Mesenchymal stem cell (in vitro differentiated cells and primary cell): ENCODE measurements at regions not wholly inside any gene's neighbourhood (a gene's known extent, or its start where the extent isn't known, plus 50 kb on each side); places are given as distances from the start of the nearest gene placed in this dataset.

Experiments
- DNase-seq: peaks from one replicate; pipeline ENCODE4 v3.0.0-alpha.2; 2013
- H2AFZ ChIP-seq: one replicate; pipeline ENCODE4 v1.6.1; 2013; ENCODE audit warnings: low read depth, mild to moderate bottlenecking, control low read depth, inconsistent platforms, low read length, moderate library complexity
- H2AK5ac ChIP-seq: 2 replicates; pipeline ENCODE4 v1.6.1; 2013; ENCODE audit warnings: low read length, moderate library complexity, mild to moderate bottlenecking, inconsistent platforms; ENCODE audit not compliant: severe bottlenecking
- H2BK120ac ChIP-seq: one replicate; pipeline ENCODE4 v1.6.1; 2013; ENCODE audit warnings: low read depth, mild to moderate bottlenecking, inconsistent platforms, low read length, moderate library complexity
- H2BK12ac ChIP-seq, 2 experiments: one replicate each; pipeline ENCODE4 v1.6.1; 2013; ENCODE audit warnings: inconsistent platforms in 2 of 2, low read length in 2 of 2, mild to moderate bottlenecking in 2 of 2, moderate library complexity in 2 of 2, control low read depth in 1 of 2
- H2BK15ac ChIP-seq: one replicate; pipeline ENCODE4 v1.6.1; 2013; ENCODE audit warnings: mild to moderate bottlenecking, low read depth, inconsistent platforms; ENCODE audit not compliant: poor library complexity, severe bottlenecking
- H2BK5ac ChIP-seq: 2 replicates; pipeline ENCODE4 v1.6.1; 2013; ENCODE audit warnings: low read depth, mild to moderate bottlenecking, low read length, control low read depth, inconsistent platforms; ENCODE audit not compliant: poor library complexity, severe bottlenecking
- H3K14ac ChIP-seq, 2 experiments: one replicate each; pipeline ENCODE4 v1.6.1; 2013; ENCODE audit warnings: inconsistent platforms in 2 of 2, low read length in 2 of 2, control low read depth in 1 of 2, mild to moderate bottlenecking in 1 of 2, moderate library complexity in 1 of 2
- H3K18ac ChIP-seq, 2 experiments: one replicate each; pipeline ENCODE4 v1.6.1; 2013; ENCODE audit warnings: inconsistent platforms in 2 of 2, low read length in 2 of 2, control low read depth in 1 of 2, low read depth in 1 of 2, mild to moderate bottlenecking in 1 of 2
- H3K23ac ChIP-seq, 2 experiments: one replicate each; pipeline ENCODE4 v1.6.1; 2013; ENCODE audit warnings: inconsistent platforms in 2 of 2, low read length in 2 of 2, mild to moderate bottlenecking in 2 of 2, moderate library complexity in 2 of 2, control low read depth in 1 of 2
- H3K27ac ChIP-seq: 2 replicates; pipeline ENCODE4 v1.5.1; 2013; ENCODE audit warnings: mild to moderate bottlenecking, moderate library complexity, low read length, control low read depth, inconsistent platforms; ENCODE audit not compliant: poor library complexity, severe bottlenecking
- H3K27me3 ChIP-seq, 2 experiments: 2 replicates each; pipeline versions ENCODE4 v1.6.1 to v1.7.0; 2013; ENCODE audit warnings: low read length in 2 of 2, mild to moderate bottlenecking in 2 of 2, moderate library complexity in 2 of 2, control low read depth in 1 of 2, inconsistent platforms in 1 of 2; ENCODE audit not compliant: control insufficient read depth in 1 of 2, insufficient read depth in 1 of 2
- H3K36me3 ChIP-seq, 2 experiments: 2 replicates each; pipeline versions ENCODE4 v1.6.1 to v1.7.0; 2013; ENCODE audit warnings: low read length in 2 of 2, control low read depth in 1 of 2, inconsistent platforms in 1 of 2, low read depth in 1 of 2, mild to moderate bottlenecking in 1 of 2; ENCODE audit not compliant: insufficient read depth in 2 of 2, control insufficient read depth in 1 of 2
- H3K4ac ChIP-seq, 2 experiments: one replicate each; pipeline ENCODE4 v1.6.1; 2013; ENCODE audit warnings: inconsistent platforms in 2 of 2, low read length in 2 of 2, mild to moderate bottlenecking in 2 of 2, moderate library complexity in 2 of 2, control low read depth in 1 of 2, low read depth in 1 of 2
- H3K4me1 ChIP-seq: 2 replicates; pipeline ENCODE4 v1.6.1; 2013; ENCODE audit warnings: low read depth, low read length, control low read depth; ENCODE audit not compliant: control insufficient read depth, insufficient read depth
- H3K4me2 ChIP-seq: 2 replicates; pipeline ENCODE4 v1.6.1; 2013; ENCODE audit warnings: low read length, mild to moderate bottlenecking, inconsistent platforms; ENCODE audit not compliant: poor library complexity, severe bottlenecking
- H3K4me3 ChIP-seq, 2 experiments: 2 replicates each; pipeline versions ENCODE4 v1.5.1 to v1.7.0; 2013; ENCODE audit warnings: low read length in 2 of 2, mild to moderate bottlenecking in 2 of 2, control low read depth in 1 of 2, low read depth in 1 of 2; ENCODE audit not compliant: insufficient read depth in 1 of 2
- H3K79me1 ChIP-seq: replicated peaks from 2 replicates; pipeline ENCODE4 v1.6.1; 2013; ENCODE audit warnings: mild to moderate bottlenecking, control low read depth, low read length, inconsistent platforms; ENCODE audit not compliant: poor library complexity, severe bottlenecking
- H3K9ac ChIP-seq: 2 replicates; pipeline ENCODE4 v1.7.0; 2013; ENCODE audit warnings: mild to moderate bottlenecking, low read length, moderate library complexity
- H3K9me3 ChIP-seq: 2 replicates; pipeline ENCODE4 v1.7.0; 2013; ENCODE audit warnings: mild to moderate bottlenecking, low read length; ENCODE audit not compliant: control insufficient read depth
- H4K8ac ChIP-seq: one replicate; pipeline ENCODE4 v1.6.1; 2013; ENCODE audit warnings: inconsistent platforms, mild to moderate bottlenecking, low read length, moderate library complexity
- H4K91ac ChIP-seq: one replicate; pipeline ENCODE4 v1.6.1; 2013; ENCODE audit warnings: mild to moderate bottlenecking, low read length, inconsistent platforms
- WGBS: methylation state at CpG from one replicate; pipeline ENCODE4 v1.1.7; 2013; ENCODE audit warnings: mixed read lengths; 5-methylcytosine and 5-hydroxymethylcytosine counted together

- Histone ChIP-seq H3K4ac (no peak overlapping the region), H3K9ac (no peak overlapping the region), H2BK5ac (no peak overlapping the region), H3K27me3 (peaks cover 0 to 14% of the 10 kb centered on the region in 2 experiments), H3K9me3 (no peaks in the 10 kb centered on the region), H2AFZ (no peak overlapping the region), H3K27ac (no peak overlapping the region), H3K4me3 (no peak overlapping the region), H2BK15ac (no peak overlapping the region), H3K36me3 (no peaks in the 10 kb centered on the region), H2BK120ac (no peak overlapping the region), H3K23ac (no peak overlapping the region), H2AK5ac (no peak overlapping the region), H3K79me1 (no peaks in the 10 kb centered on the region), H3K4me1 (no peaks in the 10 kb centered on the region), H3K14ac (no peak overlapping the region), H4K8ac (no peak overlapping the region), H3K18ac (no peak overlapping the region), H2BK12ac (no peak overlapping the region), H3K4me2 (no peak overlapping the region), H4K91ac (no peak overlapping the region)
- WGBS = 78% methylated on average over 4 of the region's 4 CpGs
- no peak for DNase-seq
These were observed 81.5 kb upstream of the PTPRM start for GRCh38 chr18:7485616-7486015.

- DNase-seq = no peak
- no peak overlapping the region for H3K4me3 ChIP-seq
- no peak overlapping the region for H3K27ac ChIP-seq
- H3K27me3 ChIP-seq = peaks cover 0 to 14% of the 10 kb centered on the region in 2 experiments
- H3K9me3 ChIP-seq = no peaks in the 10 kb centered on the region
- H3K36me3 ChIP-seq = no peaks in the 10 kb centered on the region
- H3K9ac ChIP-seq = no peak overlapping the region
- no peak overlapping the region for H3K4me2 ChIP-seq
- H2BK12ac ChIP-seq = no peak overlapping the region
- no peaks in the 10 kb centered on the region for H3K4me1 ChIP-seq
- H3K18ac ChIP-seq = no peak overlapping the region
- H2BK120ac ChIP-seq = no peak overlapping the region
- H2BK15ac ChIP-seq = no peak overlapping the region
- no peak overlapping the region for H3K23ac ChIP-seq
- H2AK5ac ChIP-seq = no peak overlapping the region
- WGBS = 64% methylated on average over 4 of the region's 4 CpGs
- no peak overlapping the region for H2AFZ ChIP-seq
- H4K91ac ChIP-seq = no peak overlapping the region
- H3K14ac ChIP-seq = no peak overlapping the region
- H4K8ac ChIP-seq = no peak overlapping the region
- H3K79me1 ChIP-seq = no peaks in the 10 kb centered on the region
- H2BK5ac ChIP-seq = no peak overlapping the region
- H3K4ac ChIP-seq = no peak overlapping the region
These were observed 78.5 kb upstream of the PTPRM start for GRCh38 chr18:7488571-7488970.

GRCh38 chr18:7490104-7490503 is 77.0 kb upstream of the PTPRM start:
- no peaks in the 10 kb centered on the region for H3K36me3 ChIP-seq
- H3K9ac ChIP-seq = no peak overlapping the region
- H3K4me3 ChIP-seq = no peak overlapping the region
- no peak overlapping the region for H2BK5ac ChIP-seq
- H2AFZ ChIP-seq = no peak overlapping the region
- H2BK120ac ChIP-seq = no peak overlapping the region
- H2AK5ac ChIP-seq = no peak overlapping the region
- H3K79me1 ChIP-seq = no peaks in the 10 kb centered on the region
- no peak overlapping the region for H2BK15ac ChIP-seq
- no peaks in the 10 kb centered on the region for H3K4me1 ChIP-seq
- no peak overlapping the region for H4K91ac ChIP-seq
- DNase-seq = no peak
- no peak overlapping the region for H3K4ac ChIP-seq
- H3K23ac ChIP-seq = no peak overlapping the region
- no peak overlapping the region for H3K14ac ChIP-seq
- H4K8ac ChIP-seq = no peak overlapping the region
- H3K4me2 ChIP-seq = no peak overlapping the region
- H3K27ac ChIP-seq = no peak overlapping the region
- peaks cover 0 to 14% of the 10 kb centered on the region in 2 experiments for H3K27me3 ChIP-seq
- no peak overlapping the region for H2BK12ac ChIP-seq
- WGBS = 100% methylated on average over 1 of the region's 1 CpG
- no peaks in the 10 kb centered on the region for H3K9me3 ChIP-seq
- H3K18ac ChIP-seq = no peak overlapping the region

GRCh38 chr18:7492385-7492784 is 74.7 kb upstream of the PTPRM start:
- Histone ChIP-seq H3K27ac (no peak overlapping the region), H2AK5ac (no peak overlapping the region), H3K79me1 (no peaks in the 10 kb centered on the region), H3K9ac (no peak overlapping the region), H4K91ac (no peak overlapping the region), H2BK120ac (no peak overlapping the region), H3K14ac (no peak overlapping the region), H3K36me3 (no peaks in the 10 kb centered on the region), H3K23ac (no peak overlapping the region), H4K8ac (no peak overlapping the region), H2BK5ac (no peak overlapping the region), H3K18ac (no peak overlapping the region), H3K27me3 (peaks cover 5 to 14% of the 10 kb centered on the region in 2 experiments), H2AFZ (no peak overlapping the region), H3K4me3 (no peak overlapping the region), H3K4ac (no peak overlapping the region), H3K4me1 (no peaks in the 10 kb centered on the region), H3K9me3 (no peaks in the 10 kb centered on the region), H2BK12ac (no peak overlapping the region), H2BK15ac (no peak overlapping the region), H3K4me2 (no peak overlapping the region)
- WGBS = 71% methylated on average over 1 of the region's 3 CpGs
- DNase-seq = no peak
